ENCODE measurements at regions not wholly inside any gene's neighbourhood (a gene's known extent, or its start where the extent isn't known, plus 50 kb on each side); places are given as distances from the start of the nearest gene placed in this dataset.
"Not testable (repeated sequence)": the region's sequence is repeated elsewhere in the genome, so short reads cannot be mapped to it uniquely, and the experiment has no call there.

DNA sequence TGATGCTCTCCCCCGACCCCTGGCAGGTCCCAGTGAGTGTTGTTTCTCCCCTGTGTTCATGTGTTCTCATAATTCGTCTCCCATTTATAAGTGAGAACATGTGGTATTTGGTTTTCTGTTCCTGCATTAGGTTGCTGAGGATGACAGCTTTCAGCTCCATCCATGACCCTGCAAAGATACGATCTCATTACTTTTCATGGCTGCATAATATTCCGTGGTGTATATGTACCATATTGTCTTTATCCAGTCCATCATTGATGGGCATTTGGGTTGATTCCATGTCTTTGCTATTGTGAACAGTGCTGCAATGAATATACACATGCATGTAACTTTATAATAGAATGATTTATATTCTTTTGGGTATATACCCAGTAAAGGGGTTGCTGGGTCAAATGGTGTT is 321.5 kb downstream of the EMP1 start:
- TF ChIP-seq NFRKB, FOXK2, ELF4, SUZ12 (IDR thresholded peaks at IDR 0.05): not testable (repeated sequence)

All from HEK293T (cell line).